GM12891 (cell line): ENCODE measurements at regions not wholly inside any gene's neighbourhood (a gene's known extent, or its start where the extent isn't known, plus 50 kb on each side); places are given as distances from the start of the nearest gene placed in this dataset.

ENCODE experiments used
- POLR2A ChIP-seq: IDR thresholded peaks from 2 replicates; pipeline ENCODE4 v1.6.1; 2011; ENCODE audit warnings: low read depth, low read length, control low read depth
- POLR2AphosphoS5 ChIP-seq: IDR thresholded peaks from 2 replicates; pipeline ENCODE4 v1.6.1; 2011; ENCODE audit warnings: low read depth, low read length, control low read depth
- TAF1 ChIP-seq: IDR thresholded peaks from 2 replicates; pipeline ENCODE4 v1.6.1; 2011; ENCODE audit warnings: low read depth, low read length, control low read depth

- TF ChIP-seq POLR2A (no peak), TAF1 (no peak), POLR2AphosphoS5 (no peak)
These were observed 132.6 kb downstream of the ANKRD50 start for GRCh38 chr4:124579896-124580295.
